Esophagus mucosa (tissue), 1 donor: ENCODE measurements at regions not wholly inside any gene's neighbourhood (a gene's known extent, or its start where the extent isn't known, plus 50 kb on each side); places are given as distances from the start of the nearest gene placed in this dataset.

Source experiments
- ATAC-seq: fragments of 200-7000 bp; cut with Tn5 transposase; one replicate; pipeline ENCODE4 v1.9.1; 2020
- donor health status: DM: yes; HTN: yes; CAD: no.

DNA sequence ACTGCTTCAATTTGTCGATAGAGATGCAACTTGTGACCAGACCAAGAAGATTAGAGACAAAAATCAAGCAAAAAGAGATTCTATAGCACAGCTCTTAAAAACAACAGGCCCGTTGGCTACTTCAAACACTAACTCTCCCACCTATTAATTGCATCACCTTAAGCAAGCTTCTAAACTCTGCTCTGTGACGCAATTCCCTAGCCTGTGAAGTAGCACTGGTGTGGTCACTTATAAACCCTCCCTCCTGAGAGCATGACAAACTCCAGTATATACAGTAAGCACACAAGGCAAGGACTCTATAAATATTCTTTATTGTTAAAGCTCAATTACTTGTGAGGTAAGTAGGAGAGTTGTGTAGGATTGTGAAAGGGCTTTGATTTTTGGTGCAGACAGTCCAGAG lies 72.3 kb downstream of the CMPK2 start:
- peak; percentile 45 for ATAC-seq

DNA sequence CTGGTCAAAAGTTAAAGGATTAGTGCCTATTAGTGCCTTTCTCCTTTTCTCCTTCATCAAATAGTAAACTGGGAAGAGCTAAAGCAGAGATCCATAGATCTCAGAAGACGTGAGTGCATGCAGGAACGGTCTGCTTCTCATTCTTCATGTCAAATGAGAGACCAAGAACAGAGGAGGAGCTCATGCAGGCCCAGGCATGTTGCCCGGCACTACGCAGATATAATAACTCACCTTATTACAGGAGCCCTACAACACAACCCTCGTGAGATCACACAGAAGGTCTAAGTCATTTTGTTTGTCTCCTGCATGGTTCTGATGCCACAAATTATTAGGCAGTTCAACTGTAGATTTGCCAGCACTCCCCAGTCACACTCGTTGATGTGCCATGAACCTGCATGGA lies 71.8 kb downstream of the CMPK2 start:
- no peak for ATAC-seq

DNA sequence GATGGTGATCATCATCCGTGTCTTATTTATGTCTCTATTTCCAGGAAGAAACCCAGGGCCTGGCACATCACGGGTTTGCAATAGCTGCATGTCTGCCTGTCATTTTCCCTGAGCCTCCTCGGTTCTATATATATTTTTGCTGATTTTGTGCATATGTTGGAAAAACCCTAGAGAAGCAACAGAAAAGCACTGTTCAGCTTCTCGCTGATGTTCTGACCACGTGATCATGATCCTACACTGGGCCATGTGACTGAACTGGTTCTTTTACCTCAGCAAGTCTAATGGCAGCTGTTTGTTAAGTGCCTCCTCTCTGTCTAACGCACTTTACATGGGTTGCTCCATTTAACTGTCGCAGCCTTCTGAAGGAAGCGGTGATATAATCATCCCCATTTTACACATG lies 71.3 kb downstream of the CMPK2 start:
- no peak for ATAC-seq
